ENCODE measurements at regions not wholly inside any gene's neighbourhood (a gene's known extent, or its start where the extent isn't known, plus 50 kb on each side); places are given as distances from the start of the nearest gene placed in this dataset.

DNA sequence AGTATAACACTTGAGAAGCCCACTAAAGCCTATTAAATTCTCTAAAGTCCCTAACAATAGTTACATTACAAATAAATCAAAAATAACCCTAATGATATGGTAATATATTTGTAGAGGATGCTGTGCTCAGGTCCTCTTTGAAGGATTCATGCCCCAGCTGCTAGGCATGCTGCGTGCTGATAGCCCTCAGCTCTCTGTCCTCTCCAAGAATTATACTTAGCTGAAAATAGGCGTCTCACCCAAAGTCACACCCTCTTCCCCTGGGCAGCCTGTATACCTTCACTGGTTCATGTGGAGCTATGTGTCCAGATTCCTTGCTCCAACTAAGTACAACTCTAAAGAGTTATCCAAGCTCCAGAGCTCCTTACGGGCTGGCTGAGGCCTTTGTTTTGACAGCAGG is 312.5 kb upstream of the ZNF385D start:
- no peak overlapping the region for H3K4me3 ChIP-seq (ENCODE audit: low read depth, low read length)
- TF ChIP-seq, protein P1, sequence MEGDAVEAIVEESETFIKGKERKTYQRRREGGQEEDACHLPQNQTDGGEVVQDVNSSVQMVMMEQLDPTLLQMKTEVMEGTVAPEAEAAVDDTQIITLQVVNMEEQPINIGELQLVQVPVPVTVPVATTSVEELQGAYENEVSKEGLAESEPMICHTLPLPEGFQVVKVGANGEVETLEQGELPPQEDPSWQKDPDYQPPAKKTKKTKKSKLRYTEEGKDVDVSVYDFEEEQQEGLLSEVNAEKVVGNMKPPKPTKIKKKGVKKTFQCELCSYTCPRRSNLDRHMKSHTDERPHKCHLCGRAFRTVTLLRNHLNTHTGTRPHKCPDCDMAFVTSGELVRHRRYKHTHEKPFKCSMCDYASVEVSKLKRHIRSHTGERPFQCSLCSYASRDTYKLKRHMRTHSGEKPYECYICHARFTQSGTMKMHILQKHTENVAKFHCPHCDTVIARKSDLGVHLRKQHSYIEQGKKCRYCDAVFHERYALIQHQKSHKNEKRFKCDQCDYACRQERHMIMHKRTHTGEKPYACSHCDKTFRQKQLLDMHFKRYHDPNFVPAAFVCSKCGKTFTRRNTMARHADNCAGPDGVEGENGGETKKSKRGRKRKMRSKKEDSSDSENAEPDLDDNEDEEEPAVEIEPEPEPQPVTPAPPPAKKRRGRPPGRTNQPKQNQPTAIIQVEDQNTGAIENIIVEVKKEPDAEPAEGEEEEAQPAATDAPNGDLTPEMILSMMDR (IDR thresholded peaks at IDR 0.05; ENCODE audit: low read depth, low read length) = no peak

DNA sequence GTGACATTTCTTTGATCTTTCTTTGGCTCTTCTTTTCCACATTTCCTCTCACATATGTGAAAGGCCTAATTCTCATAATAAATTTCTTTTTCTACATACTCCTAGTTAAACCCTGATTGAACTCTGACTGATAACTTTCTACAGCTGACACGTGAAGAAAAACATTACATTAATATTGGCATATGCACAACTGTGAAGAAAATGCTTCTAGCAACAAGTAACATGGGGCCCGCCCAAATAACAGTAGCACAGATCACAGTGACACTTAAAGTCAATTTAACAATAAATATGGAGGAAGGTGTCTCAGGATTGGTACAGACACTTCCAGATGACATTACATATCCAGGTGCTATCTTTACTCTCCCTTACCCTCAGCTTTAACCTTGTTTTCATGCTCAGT is 317.6 kb upstream of the ZNF385D start:
- H3K4me3 ChIP-seq (ENCODE audit: low read depth, low read length) = no peak overlapping the region
- TF ChIP-seq, protein P1 (IDR thresholded peaks at IDR 0.05; ENCODE audit: low read depth, low read length) = no peak

DNA sequence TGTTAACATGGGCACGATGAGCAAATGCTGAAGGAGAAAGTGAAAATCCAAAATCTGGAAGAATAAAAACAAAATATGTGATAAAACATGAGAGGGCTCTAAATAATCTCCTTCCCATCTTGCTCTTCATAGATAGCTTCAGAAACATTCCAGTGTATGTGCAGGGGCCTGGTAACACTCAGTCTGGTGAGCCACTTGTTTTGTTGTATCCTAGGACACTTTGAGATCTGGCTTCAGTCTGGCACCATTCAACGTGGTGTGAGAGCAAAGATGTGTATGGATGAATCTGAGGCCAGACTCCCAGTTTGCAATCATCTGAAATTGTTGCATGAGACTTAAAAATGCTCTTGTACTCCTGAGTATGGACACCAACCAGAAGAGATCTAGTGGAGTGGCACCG is 337.2 kb upstream of the ZNF385D start:
- TF ChIP-seq, protein P1 (IDR thresholded peaks at IDR 0.05; ENCODE audit: low read depth, low read length) = no peak
- no peak overlapping the region for H3K4me3 ChIP-seq (ENCODE audit: low read depth, low read length)

DNA sequence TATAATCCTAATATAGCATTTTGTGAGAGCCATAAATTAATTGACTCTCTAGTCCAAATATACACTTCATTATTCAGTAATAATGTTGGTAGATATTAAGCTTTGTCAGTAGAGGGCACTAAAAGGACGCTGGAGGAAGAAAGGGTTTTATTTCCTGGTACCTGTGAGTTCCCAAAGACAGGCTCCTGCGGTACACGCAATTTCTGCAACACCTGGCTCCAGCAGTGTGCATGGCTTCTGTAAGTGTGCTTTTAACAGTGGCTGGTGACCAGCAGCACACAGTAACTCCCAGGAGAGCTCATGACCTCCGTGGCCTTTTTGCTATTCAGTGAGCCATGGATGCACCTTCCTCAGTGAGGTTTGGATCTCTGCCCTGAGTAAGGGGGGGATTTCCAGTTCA is 338.3 kb upstream of the ZNF385D start:
- TF ChIP-seq, protein P1 (IDR thresholded peaks at IDR 0.05; ENCODE audit: low read depth, low read length) = no peak
- no peak overlapping the region for H3K4me3 ChIP-seq (ENCODE audit: low read depth, low read length)

DNA sequence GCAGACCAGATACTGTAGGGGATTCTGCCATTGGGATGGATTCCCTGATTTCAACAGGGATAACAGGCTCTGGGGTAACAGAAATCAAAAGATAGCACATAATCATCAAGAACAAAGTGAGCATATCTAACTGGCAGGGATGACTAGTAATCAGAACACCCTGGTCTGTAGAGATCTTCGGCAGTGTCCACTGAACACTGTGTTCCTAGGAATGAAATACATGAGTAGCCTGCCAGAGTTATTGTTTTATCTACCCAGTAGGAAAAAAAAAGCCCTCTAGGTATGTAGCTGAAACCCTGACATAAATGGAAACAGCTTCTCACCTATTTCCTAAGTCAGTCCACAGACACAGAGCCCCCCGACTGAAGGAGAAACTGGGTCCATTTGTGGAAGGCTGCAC is 340.3 kb upstream of the ZNF385D start:
- TF ChIP-seq, protein P1 (IDR thresholded peaks at IDR 0.05; ENCODE audit: low read depth, low read length) = no peak
- H3K4me3 ChIP-seq (ENCODE audit: low read depth, low read length) = no peak overlapping the region

DNA sequence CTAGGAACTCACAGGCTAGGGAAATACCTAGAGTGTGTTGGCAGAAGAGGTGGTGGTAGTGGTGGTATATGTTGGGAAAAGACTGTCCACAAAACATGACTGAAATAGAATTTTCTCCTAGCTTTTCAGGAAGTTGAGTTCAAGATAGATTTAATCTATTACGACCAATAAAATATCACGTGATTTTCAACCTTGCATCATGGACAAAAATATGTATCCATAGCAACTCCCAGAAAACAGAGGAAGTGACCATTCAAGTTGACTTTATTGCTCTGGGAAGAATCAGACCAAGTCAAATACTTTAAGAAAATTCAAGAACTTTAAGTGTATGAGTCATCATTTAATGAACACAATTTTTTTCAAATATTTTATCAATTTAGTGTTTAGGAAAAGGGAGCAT is 347.0 kb upstream of the ZNF385D start:
- no peak overlapping the region for H3K4me3 ChIP-seq (ENCODE audit: low read depth, low read length)
- TF ChIP-seq, protein P1 (IDR thresholded peaks at IDR 0.05; ENCODE audit: low read depth, low read length) = no peak

DNA sequence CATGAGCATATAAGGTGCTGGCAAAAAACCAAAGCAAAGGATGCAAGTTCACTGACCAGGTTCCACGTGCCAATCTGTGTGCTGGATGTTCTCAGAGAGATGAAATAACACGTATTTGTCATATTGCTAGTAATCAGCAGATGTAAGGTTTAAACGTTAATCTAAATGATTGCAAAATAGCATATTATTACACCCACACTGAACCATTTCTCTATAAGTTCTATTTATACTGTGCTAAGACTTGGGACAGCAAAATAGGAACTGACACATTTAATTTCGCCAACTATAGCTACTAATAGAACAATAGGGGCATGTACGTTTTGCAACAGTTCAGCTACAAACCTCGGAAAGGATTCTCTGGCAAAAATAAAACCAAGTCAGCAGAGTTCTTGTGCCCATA is 350.3 kb upstream of the ZNF385D start:
- TF ChIP-seq, protein P1 (IDR thresholded peaks at IDR 0.05; ENCODE audit: low read depth, low read length) = no peak
- H3K4me3 ChIP-seq (ENCODE audit: low read depth, low read length) = no peak overlapping the region

Data from WI38 (cell line).